Stimulated activated CD8-positive, alpha-beta memory T cell treated with anti-CD3 and anti-CD28 coated beads, Interleukin-7, amount 100 ng/mL, for 4 hours (primary cell): ENCODE measurements at regions not wholly inside any gene's neighbourhood (a gene's known extent, or its start where the extent isn't known, plus 50 kb on each side); places are given as distances from the start of the nearest gene placed in this dataset.
"Not testable (repeated sequence)": the region's sequence is repeated elsewhere in the genome, so short reads cannot be mapped to it uniquely, and the experiment has no call there.

Experiments used
- DNase-seq, 2 donors: peaks; one replicate each; pipeline ENCODE4 v3.0.0-alpha.2; 2020; ENCODE audit warnings: low read depth in 2 of 2

GRCh38 chr15:59896663-59897074 lies 107.4 kb upstream of the FOXB1 start:
- no peak for DNase-seq

- no peak for DNase-seq
These were observed 109.3 kb upstream of the FOXB1 start for GRCh38 chr15:59894835-59895234.

GRCh38 chr15:59892985-59893384 lies 111.1 kb upstream of the FOXB1 start:
- no peak for DNase-seq

DNA sequence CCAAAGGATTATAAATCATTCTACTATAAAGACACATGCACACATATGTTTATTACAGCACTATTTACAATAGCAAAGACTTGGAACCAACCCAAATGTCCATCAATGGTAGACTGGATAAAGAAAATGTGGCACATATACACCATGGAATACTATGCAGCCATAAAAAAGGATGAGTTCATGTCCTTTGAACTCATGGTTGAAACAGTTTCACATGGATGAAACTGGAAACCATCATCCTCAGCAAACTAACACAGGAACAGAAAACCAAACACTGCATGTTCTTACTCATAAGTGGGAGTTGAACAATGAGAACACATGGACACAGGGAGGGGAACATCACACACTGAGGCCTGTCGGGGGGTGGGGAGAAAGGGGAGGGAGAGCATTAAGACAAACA lies 116.2 kb upstream of the FOXB1 start:
- DNase-seq, result not testable (repeated sequence)

- no peak for DNase-seq
These were observed 116.9 kb upstream of the FOXB1 start for GRCh38 chr15:59887211-59887610.

DNA sequence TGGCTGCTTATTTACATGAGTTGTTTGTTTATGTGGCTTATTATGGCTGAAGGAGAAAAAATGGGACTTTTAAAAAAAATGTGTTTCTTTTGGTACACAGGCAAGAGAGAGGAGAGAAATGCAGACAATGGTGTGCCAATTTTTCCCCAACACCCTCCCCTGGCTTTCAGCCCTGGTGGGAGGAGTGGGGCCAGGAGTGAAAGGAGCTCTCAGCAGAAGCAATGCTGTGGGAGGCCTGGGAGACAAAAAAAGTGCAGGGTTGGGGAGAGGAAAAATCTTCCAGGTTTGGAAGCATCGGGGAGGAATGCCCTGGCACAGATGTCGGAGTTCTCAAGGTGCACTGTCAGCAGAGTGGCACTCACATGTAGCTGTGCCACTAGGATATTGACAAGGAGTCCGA lies 117.7 kb upstream of the FOXB1 start:
- DNase-seq, result no peak

DNA sequence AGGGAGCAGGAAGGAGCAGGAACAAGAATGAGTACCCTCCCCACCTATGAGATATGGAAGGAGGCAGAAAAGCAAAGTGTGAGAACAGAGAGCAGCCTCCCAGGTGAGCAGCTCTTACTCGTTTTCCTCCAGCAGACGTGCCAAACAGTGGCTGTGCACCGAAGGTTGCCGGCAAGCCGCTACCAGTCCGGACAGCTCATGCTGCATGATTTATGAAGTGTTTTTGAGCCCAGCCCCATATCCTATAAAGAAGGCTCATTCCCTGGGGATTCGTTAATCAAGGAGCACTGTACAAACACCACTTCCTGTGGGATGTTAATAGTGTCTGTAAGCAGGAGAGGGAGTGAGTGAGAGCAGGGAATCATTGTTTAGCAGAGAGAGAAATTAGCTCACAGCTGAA lies 118.3 kb upstream of the FOXB1 start:
- no peak for DNase-seq

DNA sequence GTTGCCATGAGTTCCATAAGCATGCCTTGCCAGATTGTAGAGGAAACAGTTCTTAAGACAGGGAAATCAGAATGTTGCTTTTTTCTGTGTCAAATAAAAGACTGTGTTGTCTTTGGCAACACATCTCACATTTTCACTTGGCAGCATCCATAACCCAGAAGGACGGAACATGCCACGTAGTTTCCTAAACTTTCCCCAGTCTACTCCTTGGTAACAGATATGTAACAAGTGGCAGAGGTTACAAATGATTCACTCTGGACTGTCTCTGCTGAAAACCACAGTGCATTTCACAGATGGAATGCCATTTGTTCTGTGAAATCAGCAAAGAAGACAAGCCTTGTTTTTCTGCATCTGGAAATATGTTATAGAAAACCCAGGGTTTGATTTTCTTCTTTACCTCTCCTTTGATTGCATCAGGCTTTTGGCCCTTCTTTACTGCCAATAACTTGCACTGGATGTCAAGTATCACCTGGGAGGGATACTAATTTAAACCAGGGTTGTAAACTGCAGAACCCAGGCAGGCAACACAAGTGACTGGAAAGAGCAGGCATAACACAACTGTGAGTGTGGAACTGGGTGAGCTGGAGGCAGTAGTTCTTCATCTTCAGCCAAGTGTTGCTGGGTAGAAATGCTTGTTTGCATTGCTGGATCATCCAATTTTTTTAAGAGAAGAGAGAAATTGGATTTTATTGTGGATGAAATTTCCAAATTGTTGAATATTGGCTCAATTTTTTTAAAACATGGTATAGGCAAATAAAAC lies 124.4 kb upstream of the FOXB1 start:
- no peak for DNase-seq

GRCh38 chr15:59876140-59876539 lies 128.0 kb upstream of the FOXB1 start:
- no peak for DNase-seq

- DNase-seq, result no peak
These were observed 130.4 kb upstream of the FOXB1 start for GRCh38 chr15:59873644-59874272.

DNA sequence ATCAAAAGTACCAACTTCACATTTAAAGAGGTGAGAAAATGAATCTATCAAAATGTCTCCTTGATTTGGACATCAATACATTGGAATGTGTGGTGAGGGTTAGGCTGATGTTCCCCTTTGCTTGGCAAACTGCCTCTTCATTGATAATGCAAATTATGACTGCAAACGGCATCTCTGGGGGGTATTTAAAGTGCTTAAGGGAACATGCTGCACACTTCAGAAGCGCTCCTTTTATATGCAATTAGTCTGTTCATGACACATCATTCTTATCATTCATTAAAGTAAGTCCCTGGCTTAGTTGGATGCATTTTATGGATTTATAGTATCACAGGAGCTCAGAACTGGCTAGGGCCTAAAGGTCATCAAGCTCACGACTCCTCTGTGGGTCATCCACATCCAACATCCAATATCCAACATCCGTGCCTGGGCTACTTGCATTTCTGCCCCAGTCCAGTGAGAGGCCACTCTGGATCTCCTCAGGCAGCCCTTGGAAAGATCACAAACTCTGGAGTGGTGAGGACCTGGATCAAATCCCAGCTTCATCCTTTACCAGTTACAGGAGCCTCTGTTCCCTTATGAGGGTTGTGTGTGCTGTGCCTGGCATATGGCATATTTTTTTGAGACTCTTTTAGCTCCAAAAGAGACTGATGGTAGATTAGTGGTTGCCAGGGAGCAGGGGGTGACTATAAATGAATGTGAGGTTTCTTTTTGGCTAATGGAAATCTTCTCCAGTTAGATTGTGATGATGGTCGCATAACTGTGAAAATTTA lies 136.8 kb upstream of the FOXB1 start:
- DNase-seq, result no peak

- DNase-seq, result no peak
These were observed 137.5 kb upstream of the FOXB1 start for GRCh38 chr15:59866642-59867041.

GRCh38 chr15:59862191-59863155 lies 141.6 kb upstream of the FOXB1 start:
- no peak for DNase-seq

GRCh38 chr15:59847968-59848367 lies 156.1 kb upstream of the FOXB1 start:
- no peak for DNase-seq

DNA sequence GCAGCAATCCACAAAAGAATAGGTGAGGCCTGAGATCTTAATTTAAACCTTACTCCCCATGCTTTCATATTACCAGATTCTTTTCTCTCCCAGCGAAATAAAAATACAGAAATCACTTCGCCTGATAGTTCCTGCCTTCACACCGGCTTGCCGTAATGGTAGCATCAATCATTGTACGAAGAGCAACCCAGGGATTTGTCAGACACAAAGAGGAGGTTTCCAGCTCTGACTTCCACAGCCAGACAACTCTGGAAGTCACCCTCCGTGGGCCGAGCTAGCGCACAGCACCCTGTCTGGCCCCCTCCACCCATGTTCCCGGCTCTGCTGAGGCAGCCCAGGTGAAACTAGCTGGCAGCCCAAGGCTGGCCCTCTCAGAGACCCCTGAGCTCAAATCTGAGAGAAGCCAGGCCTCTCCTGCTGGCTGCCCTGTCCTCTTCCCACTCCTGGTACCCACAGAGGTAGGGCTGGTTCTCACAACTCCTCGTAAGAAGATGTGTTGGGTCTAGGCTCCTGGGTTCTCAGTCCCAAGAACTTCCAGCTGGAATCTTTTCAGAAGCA lies 156.9 kb upstream of the BNIP2 start:
- DNase-seq, result no peak

DNA sequence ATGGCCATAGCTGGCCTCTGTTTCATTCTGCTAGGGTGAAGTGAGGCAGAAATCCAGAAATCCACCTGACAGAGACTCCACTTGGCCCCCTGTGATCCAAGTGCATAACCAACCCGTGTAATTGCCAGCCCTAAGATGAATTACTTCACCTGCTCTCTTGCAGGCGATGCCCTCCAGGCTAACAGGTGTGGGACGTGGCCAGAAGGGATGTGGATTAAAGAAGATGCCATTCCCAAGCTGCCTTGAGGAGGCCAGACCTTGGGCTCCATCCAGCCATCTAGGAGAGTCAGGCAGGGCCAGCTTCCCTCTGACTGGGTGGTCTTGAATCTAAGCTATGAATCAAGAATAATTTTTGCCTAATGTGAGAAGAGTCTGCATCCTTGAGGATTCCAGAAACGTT lies 154.5 kb upstream of the BNIP2 start:
- no peak for DNase-seq

DNA sequence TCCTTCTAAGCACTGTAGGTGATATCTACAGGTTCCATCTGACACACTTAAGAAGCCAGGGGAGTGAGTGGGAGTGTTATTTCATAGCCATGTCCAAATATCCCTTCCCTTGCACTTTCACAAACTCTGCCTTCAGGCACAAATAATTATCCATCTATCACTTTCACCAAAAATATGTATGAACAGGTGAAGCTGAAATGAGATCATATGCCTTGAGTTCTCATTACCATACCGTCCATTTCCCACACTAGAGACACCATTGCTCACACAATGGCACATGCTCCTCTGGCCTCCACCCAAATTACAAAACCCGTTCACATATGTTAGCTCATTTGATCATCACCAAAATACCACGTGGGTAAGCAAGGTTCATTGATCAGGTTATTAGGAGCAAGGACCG lies 151.9 kb upstream of the BNIP2 start:
- no peak for DNase-seq

DNA sequence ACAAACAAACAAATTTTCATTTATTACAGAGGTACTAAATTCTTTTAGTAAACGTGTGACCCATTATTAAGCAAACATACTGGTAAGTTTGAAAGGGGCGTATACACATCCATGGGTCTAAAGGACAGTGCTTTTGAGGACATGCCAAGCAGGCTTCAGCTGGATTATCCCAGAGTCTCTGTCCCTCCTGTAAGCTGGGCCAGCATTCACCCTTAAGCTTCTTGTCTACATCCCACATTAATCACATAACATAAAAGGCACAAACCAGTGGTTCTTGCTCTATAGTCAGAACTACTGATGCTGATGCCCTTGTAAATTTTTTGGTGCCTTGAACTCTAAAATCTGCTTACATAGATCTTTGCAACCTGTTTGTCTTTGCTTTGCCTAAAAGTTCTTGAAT lies 150.8 kb upstream of the BNIP2 start:
- no peak for DNase-seq

- no peak for DNase-seq
These were observed 149.8 kb upstream of the BNIP2 start for GRCh38 chr15:59838900-59839299.

DNA sequence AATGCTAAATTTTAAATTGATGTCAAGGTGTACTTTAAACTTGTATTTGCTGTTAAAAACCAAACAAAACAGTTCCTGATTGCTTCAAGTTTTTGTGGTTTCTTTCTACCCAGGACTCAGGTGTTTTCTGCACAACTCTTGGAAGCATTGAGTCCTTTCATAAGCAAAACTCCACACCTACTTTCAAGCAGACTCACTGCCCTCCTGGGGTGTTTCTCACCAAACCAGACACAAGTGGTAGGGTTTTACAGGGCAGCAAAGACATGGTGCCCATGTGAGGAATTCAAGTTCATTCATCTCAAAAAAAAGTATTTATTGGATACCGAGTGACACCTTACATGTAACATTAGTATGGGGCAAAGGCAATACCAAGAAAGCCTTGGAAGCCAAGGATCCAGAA lies 146.7 kb upstream of the BNIP2 start:
- DNase-seq, result no peak

- no peak for DNase-seq
These were observed 145.4 kb upstream of the BNIP2 start for GRCh38 chr15:59834528-59834927.
